ENCODE measurements at regions not wholly inside any gene's neighbourhood (a gene's known extent, or its start where the extent isn't known, plus 50 kb on each side); places are given as distances from the start of the nearest gene placed in this dataset.

- TF ChIP-seq POLR2AphosphoS5 (IDR thresholded peaks at IDR 0.05) (no peak), POLR2A (IDR thresholded peaks at IDR 0.05) (no peak)
Measured at GRCh38 chr1:67588178-67588855, 96.7 kb upstream of the GADD45A start.
